Neural cell (in vitro differentiated cells): ENCODE measurements at regions not wholly inside any gene's neighbourhood (a gene's known extent, or its start where the extent isn't known, plus 50 kb on each side); places are given as distances from the start of the nearest gene placed in this dataset.
"Not testable (repeated sequence)": the region's sequence is repeated elsewhere in the genome, so short reads cannot be mapped to it uniquely, and the experiment has no call there.

Experiments used
- H2AFZ ChIP-seq: fragments of 200-600, 300-800 bp; sonication (generic), shearing (Covaris generic); 2 replicates; pipeline ENCODE4 v1.6.0; 2014; ENCODE audit warnings: low read depth, mild to moderate bottlenecking, antibody characterized with exemption, low read length, moderate library complexity
- H3F3A ChIP-seq: fragments of 200-600 bp; shearing (Covaris generic); 2 replicates; pipeline ENCODE4 v1.6.1; 2016; ENCODE audit warnings: mild to moderate bottlenecking, moderate library complexity, mixed read lengths, antibody characterized with exemption, low read length; ENCODE audit not compliant: insufficient read depth, poor library complexity, severe bottlenecking
- H3K27ac ChIP-seq: fragments of 200-600, 300-800 bp; sonication (generic), shearing (Covaris generic); 2 replicates; pipeline ENCODE4 v1.5.1; 2014; ENCODE audit warnings: mild to moderate bottlenecking, low read length, moderate library complexity
- H3K27me3 ChIP-seq: fragments of 300-800, 200-600 bp; sonication (generic), shearing (Covaris generic); 2 replicates; pipeline ENCODE4 v1.6.0; 2014; ENCODE audit warnings: mild to moderate bottlenecking, low read depth, low read length, moderate library complexity; ENCODE audit not compliant: insufficient read depth
- H3K36me3 ChIP-seq: fragments of 300-800, 200-600 bp; sonication (generic), shearing (Covaris generic); 2 replicates; pipeline ENCODE4 v1.5.1; 2014; ENCODE audit warnings: mild to moderate bottlenecking, antibody characterized with exemption, low read length, moderate library complexity; ENCODE audit not compliant: insufficient read depth
- H3K4me2 ChIP-seq: fragments of 300-800, 200-600 bp; sonication (generic), shearing (Covaris generic); 2 replicates; pipeline ENCODE4 v1.6.0; 2014; ENCODE audit warnings: mild to moderate bottlenecking, low read length
- H3K4me3 ChIP-seq: fragments of 300-800, 200-600 bp; sonication (generic), shearing (Covaris generic); 2 replicates; pipeline ENCODE4 v1.5.1; 2014; ENCODE audit warnings: mild to moderate bottlenecking, low read length, moderate library complexity
- H3K79me2 ChIP-seq: fragments of 200-600 bp; shearing (Covaris generic); replicated peaks from 2 replicates; pipeline ENCODE4 v1.6.0; 2014; ENCODE audit warnings: mild to moderate bottlenecking, low read length, moderate library complexity; ENCODE audit not compliant: insufficient read depth
- H3K9ac ChIP-seq: fragments of 300-800, 200-600 bp; sonication (generic), shearing (Covaris generic); 2 replicates; pipeline ENCODE4 v1.6.1; 2016; ENCODE audit warnings: mild to moderate bottlenecking, low read length, mixed read lengths
- H3K9me2 ChIP-seq: fragments of 200-600 bp; shearing (Covaris generic); 2 replicates; pipeline ENCODE4 v1.6.1; 2016; ENCODE audit warnings: mild to moderate bottlenecking, low read length, mixed read lengths; ENCODE audit not compliant: insufficient read depth
- H3K9me3 ChIP-seq: fragments of 200-600, 300-800 bp; sonication (generic), shearing (Covaris generic); 2 replicates; pipeline ENCODE4 v1.6.1; 2016; ENCODE audit warnings: mild to moderate bottlenecking, mixed run types, low read length, moderate library complexity, mixed read lengths
- H4K20me1 ChIP-seq: fragments of 200-600 bp; shearing (Covaris generic); 2 replicates; pipeline ENCODE4 v1.6.1; 2016; ENCODE audit warnings: mild to moderate bottlenecking, mixed run types; ENCODE audit not compliant: insufficient read depth
- CTCF ChIP-seq: fragments of 450-650 bp; IDR thresholded peaks from 2 replicates; pipeline ENCODE4 v1.5.1; 2014; ENCODE audit warnings: antibody characterized with exemption, mild to moderate bottlenecking, moderate library complexity; ENCODE audit not compliant: poor library complexity, severe bottlenecking
- EP300 ChIP-seq: fragments of 450-650 bp; conservative IDR thresholded peaks from 2 replicates; pipeline ENCODE4 v1.6.1; 2014; ENCODE audit warnings: antibody characterized with exemption, mild to moderate bottlenecking, moderate library complexity; ENCODE audit not compliant: poor library complexity, severe bottlenecking
- EZH2 ChIP-seq: fragments of 200-600, 300-800 bp; shearing (Covaris generic), sonication (generic); IDR thresholded peaks from 2 replicates; pipeline ENCODE4 v1.6.1; 2014; ENCODE audit warnings: antibody characterized with exemption, low read length, borderline replicate concordance, mild to moderate bottlenecking; ENCODE audit not compliant: insufficient read depth, poor library complexity, severe bottlenecking
- MXI1 ChIP-seq: fragments of 450-650 bp; conservative IDR thresholded peaks from 2 replicates; pipeline ENCODE4 v1.6.1; 2014; ENCODE audit warnings: antibody characterized with exemption, mild to moderate bottlenecking; ENCODE audit not compliant: poor library complexity, severe bottlenecking
- POLR2AphosphoS5 ChIP-seq: IDR thresholded peaks from 2 replicates; pipeline ENCODE4 v1.6.1; 2012
- RAD21 ChIP-seq: fragments of 450-650 bp; conservative IDR thresholded peaks from 2 replicates; pipeline ENCODE4 v1.6.1; 2014; ENCODE audit warnings: antibody characterized with exemption, mild to moderate bottlenecking, moderate library complexity
- REST ChIP-seq: IDR thresholded peaks from 2 replicates; pipeline ENCODE4 v1.6.1; 2012; ENCODE audit warnings: borderline replicate concordance
- SMC3 ChIP-seq: fragments of 450-650 bp; conservative IDR thresholded peaks from 2 replicates; pipeline ENCODE4 v1.6.1; 2014; ENCODE audit warnings: antibody characterized with exemption, mild to moderate bottlenecking, moderate library complexity; ENCODE audit not compliant: poor library complexity
- TAF1 ChIP-seq: IDR thresholded peaks from 2 replicates; pipeline ENCODE4 v1.6.1; 2012; ENCODE audit warnings: low read depth

DNA sequence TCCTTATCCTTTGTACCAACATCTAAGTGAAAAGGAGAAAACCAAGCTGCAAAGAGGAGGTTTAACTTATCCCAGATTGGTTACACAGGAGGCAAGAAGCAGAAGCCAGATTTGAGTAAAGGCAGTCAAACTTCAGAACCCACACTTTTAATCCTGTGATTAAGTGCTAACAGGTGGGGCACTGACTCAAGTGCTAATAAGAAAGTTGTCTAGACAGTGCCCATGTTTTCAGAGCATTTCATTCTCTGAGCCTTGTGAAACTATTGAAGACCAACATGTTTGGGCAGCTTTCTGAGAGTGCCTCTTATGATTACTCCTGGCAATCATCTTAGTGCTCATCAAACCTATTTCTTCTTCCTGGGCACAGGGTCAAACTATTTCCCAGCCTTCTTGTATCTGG is 380.8 kb downstream of the KCNRG start:
- Histone ChIP-seq H3K36me3 (no peaks in the 10 kb centered on the region), H3K79me2 (no peaks in the 10 kb centered on the region), H3F3A (no peaks in the 10 kb centered on the region), H2AFZ (no peak overlapping the region), H3K9me3 (no peaks in the 10 kb centered on the region), H3K4me2 (no peak overlapping the region), H4K20me1 (no peaks in the 10 kb centered on the region), H3K27me3 (no peaks in the 10 kb centered on the region), H3K4me3 (no peak overlapping the region), H3K9ac (no peak overlapping the region), H3K9me2 (no peaks in the 10 kb centered on the region), H3K27ac (no peak overlapping the region)
- TF ChIP-seq POLR2AphosphoS5 (no peak), TAF1 (no peak), MXI1 (no peak), RAD21 (no peak), EZH2 (no peak)

- not testable (repeated sequence) for H3K9ac ChIP-seq
Measured at GRCh38 chr13:50396618-50397017, 381.4 kb downstream of the KCNRG start.

DNA sequence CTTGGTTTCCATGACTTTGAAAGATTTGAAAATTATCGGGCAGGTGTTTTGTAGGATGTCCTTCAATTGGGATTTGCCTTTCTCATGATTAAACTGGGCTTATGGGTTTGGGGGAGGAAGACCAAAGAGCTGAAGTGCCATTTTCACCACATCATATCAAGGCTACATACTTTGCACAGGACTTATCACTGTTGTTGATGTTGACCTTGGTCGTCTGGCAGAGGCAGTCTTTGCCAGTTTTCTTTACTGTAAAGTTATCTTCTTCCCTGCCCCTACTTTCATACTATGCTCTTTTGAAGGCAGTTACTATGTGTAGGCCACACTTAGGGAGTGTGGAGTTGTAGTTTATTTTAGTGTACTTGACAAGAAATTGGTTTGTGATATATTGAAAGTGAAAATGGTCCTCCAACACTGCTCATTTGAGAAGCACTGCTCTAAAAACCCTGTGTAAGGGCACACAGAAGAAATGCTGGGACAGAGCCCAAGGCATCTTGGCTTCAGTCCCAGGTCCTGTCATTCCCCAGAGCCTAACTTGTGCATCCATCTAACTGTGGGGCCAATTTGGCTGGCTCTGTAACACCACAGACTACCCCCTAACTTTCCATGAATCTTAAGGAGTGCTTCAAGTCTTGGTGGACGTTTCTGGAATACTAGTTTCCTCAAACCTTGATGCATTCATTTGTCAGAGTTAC is 384.9 kb downstream of the KCNRG start:
- Histone ChIP-seq H3K27ac (no peak overlapping the region), H3K9ac (no peak overlapping the region), H3K4me2 (no peak overlapping the region), H3K36me3 (no peaks in the 10 kb centered on the region), H3F3A (no peaks in the 10 kb centered on the region), H3K79me2 (no peaks in the 10 kb centered on the region), H4K20me1 (no peaks in the 10 kb centered on the region), H3K4me3 (no peak overlapping the region), H3K9me3 (no peaks in the 10 kb centered on the region), H3K27me3 (no peaks in the 10 kb centered on the region), H3K9me2 (no peaks in the 10 kb centered on the region), H2AFZ (no peak overlapping the region)
- TF ChIP-seq CTCF (no peak), SMC3 (no peak), TAF1 (no peak), EP300 (no peak), REST (no peak), RAD21 (no peak), MXI1 (no peak), POLR2AphosphoS5 (no peak), EZH2 (no peak)

More at GRCh38 chr13:50396618-50397017, 381.4 kb downstream of the KCNRG start:
- H4K20me1 ChIP-seq, H3K4me3 ChIP-seq, H3K4me2 ChIP-seq, H3F3A ChIP-seq, H3K9me2 ChIP-seq, H3K79me2 ChIP-seq, H2AFZ ChIP-seq, H3K27ac ChIP-seq, H3K9me3 ChIP-seq, H3K27me3 ChIP-seq, H3K36me3 ChIP-seq: not testable (repeated sequence)
